HL-60 (cell line): ENCODE measurements at regions not wholly inside any gene's neighbourhood (a gene's known extent, or its start where the extent isn't known, plus 50 kb on each side); places are given as distances from the start of the nearest gene placed in this dataset.

Experiments used
- GABPA ChIP-seq: IDR thresholded peaks from 2 replicates; pipeline ENCODE4 v1.6.1; 2012; ENCODE audit warnings: low read depth
- POLR2AphosphoS5 ChIP-seq: IDR thresholded peaks from 2 replicates; pipeline ENCODE4 v1.6.1; 2012; ENCODE audit warnings: low read depth
- SPI1 ChIP-seq: IDR thresholded peaks from 2 replicates; pipeline ENCODE4 v1.6.1; 2012; ENCODE audit warnings: low read depth, mild to moderate bottlenecking, borderline replicate concordance
- TF ChIP-seq, protein P1 (sequence below): IDR thresholded peaks from one replicate; pipeline ENCODE4 v1.5.1; 2011; ENCODE audit warnings: low read length, control low read depth, inconsistent platforms; ENCODE audit not compliant: insufficient read depth
- TF ChIP-seq, protein P2 (sequence below): IDR thresholded peaks from 2 replicates; pipeline ENCODE4 v1.6.1; 2012; ENCODE audit warnings: low read depth; ENCODE audit not compliant: insufficient replicate concordance

DNA sequence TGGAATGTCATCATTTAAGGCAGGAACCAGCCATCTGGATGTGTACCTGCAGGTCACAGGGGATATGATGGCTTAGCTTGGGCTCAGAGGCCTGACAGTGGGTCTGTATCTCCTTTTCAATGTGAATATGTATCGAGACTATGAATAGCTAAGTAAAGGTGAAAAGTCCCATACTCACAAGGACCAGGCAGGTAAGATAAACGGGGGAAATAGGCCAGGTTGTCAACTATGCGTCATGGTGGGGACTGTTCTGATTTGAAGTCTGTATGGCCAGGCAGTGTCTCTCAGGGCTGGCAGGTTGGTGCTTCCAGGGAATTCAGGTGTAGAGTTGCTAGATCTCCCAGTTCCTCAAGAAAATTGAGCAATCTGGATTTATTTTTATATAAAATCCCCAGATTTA, 987.9 kb upstream of the WWC1 start:
- TF ChIP-seq, protein P1, sequence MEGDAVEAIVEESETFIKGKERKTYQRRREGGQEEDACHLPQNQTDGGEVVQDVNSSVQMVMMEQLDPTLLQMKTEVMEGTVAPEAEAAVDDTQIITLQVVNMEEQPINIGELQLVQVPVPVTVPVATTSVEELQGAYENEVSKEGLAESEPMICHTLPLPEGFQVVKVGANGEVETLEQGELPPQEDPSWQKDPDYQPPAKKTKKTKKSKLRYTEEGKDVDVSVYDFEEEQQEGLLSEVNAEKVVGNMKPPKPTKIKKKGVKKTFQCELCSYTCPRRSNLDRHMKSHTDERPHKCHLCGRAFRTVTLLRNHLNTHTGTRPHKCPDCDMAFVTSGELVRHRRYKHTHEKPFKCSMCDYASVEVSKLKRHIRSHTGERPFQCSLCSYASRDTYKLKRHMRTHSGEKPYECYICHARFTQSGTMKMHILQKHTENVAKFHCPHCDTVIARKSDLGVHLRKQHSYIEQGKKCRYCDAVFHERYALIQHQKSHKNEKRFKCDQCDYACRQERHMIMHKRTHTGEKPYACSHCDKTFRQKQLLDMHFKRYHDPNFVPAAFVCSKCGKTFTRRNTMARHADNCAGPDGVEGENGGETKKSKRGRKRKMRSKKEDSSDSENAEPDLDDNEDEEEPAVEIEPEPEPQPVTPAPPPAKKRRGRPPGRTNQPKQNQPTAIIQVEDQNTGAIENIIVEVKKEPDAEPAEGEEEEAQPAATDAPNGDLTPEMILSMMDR: no peak
- TF ChIP-seq POLR2AphosphoS5: no peak
- TF ChIP-seq, protein P2, sequence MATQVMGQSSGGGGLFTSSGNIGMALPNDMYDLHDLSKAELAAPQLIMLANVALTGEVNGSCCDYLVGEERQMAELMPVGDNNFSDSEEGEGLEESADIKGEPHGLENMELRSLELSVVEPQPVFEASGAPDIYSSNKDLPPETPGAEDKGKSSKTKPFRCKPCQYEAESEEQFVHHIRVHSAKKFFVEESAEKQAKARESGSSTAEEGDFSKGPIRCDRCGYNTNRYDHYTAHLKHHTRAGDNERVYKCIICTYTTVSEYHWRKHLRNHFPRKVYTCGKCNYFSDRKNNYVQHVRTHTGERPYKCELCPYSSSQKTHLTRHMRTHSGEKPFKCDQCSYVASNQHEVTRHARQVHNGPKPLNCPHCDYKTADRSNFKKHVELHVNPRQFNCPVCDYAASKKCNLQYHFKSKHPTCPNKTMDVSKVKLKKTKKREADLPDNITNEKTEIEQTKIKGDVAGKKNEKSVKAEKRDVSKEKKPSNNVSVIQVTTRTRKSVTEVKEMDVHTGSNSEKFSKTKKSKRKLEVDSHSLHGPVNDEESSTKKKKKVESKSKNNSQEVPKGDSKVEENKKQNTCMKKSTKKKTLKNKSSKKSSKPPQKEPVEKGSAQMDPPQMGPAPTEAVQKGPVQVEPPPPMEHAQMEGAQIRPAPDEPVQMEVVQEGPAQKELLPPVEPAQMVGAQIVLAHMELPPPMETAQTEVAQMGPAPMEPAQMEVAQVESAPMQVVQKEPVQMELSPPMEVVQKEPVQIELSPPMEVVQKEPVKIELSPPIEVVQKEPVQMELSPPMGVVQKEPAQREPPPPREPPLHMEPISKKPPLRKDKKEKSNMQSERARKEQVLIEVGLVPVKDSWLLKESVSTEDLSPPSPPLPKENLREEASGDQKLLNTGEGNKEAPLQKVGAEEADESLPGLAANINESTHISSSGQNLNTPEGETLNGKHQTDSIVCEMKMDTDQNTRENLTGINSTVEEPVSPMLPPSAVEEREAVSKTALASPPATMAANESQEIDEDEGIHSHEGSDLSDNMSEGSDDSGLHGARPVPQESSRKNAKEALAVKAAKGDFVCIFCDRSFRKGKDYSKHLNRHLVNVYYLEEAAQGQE: no peak
- no peak for TF ChIP-seq SPI1
- no peak for TF ChIP-seq GABPA
